ENCODE measurements at regions not wholly inside any gene's neighbourhood (a gene's known extent, or its start where the extent isn't known, plus 50 kb on each side); places are given as distances from the start of the nearest gene placed in this dataset.

- CTCF ChIA-PET (ENCODE audit: partially characterized antibody): no interaction called here
- no peaks in the 10 kb centered on the region for H3K9me3 ChIP-seq (ENCODE audit: control insufficient read depth in 1 of 2, low read length in 2 of 2)
- no peak for DNase-seq
These were observed 1632.6 kb downstream of the SUCLG1 start for GRCh38 chr2:82826437-82826836.

GRCh38 chr2:82825410-82826090 is 1633.5 kb downstream of the SUCLG1 start:
- H3K4me3 Mint-ChIP-seq: no peak overlapping the region
- no peaks in the 10 kb centered on the region for H3K27me3 ChIP-seq (ENCODE audit: insufficient read depth, low read length)
- no peak overlapping the region for H3K27ac ChIP-seq (ENCODE audit: low read depth, low read length)
- peaks cover 0 to 8% (median 5%) of the 10 kb centered on the region in 8 donors for H3K9me3 Mint-ChIP-seq
- no peaks in the 10 kb centered on the region for H3K36me3 ChIP-seq (ENCODE audit: insufficient read depth, low read length)
- no peaks in the 10 kb centered on the region for H3K27me3 Mint-ChIP-seq
- ChIA-PET CTCF (ENCODE audit: partially characterized antibody) (no interaction called here), POLR2A (ENCODE audit: partially characterized antibody) (no interaction called here)
- H3K9me3 ChIP-seq (ENCODE audit: control insufficient read depth in 1 of 2, low read length in 2 of 2): no peaks in the 10 kb centered on the region
- no peak for DNase-seq
- H3K4me1 ChIP-seq (ENCODE audit: insufficient read depth, low read length): no peaks in the 10 kb centered on the region
- H3K4me1 Mint-ChIP-seq: no peaks in the 10 kb centered on the region
- H3K4me3 ChIP-seq (ENCODE audit: low read length in 2 of 2): no peak overlapping the region
- H3K36me3 Mint-ChIP-seq: no peaks in the 10 kb centered on the region
- intact Hi-C loops (cut with micrococcal nuclease): no loop called here
- H3K27ac Mint-ChIP-seq: no peak overlapping the region

More at GRCh38 chr2:82826437-82826836, 1632.6 kb downstream of the SUCLG1 start:
- H3K4me1 Mint-ChIP-seq: no peaks in the 10 kb centered on the region
- Histone ChIP-seq H3K27me3 (ENCODE audit: insufficient read depth, low read length) (no peaks in the 10 kb centered on the region), H3K4me3 (ENCODE audit: low read length in 2 of 2) (no peak overlapping the region), H3K36me3 (ENCODE audit: insufficient read depth, low read length) (no peaks in the 10 kb centered on the region), H3K4me1 (ENCODE audit: insufficient read depth, low read length) (no peaks in the 10 kb centered on the region), H3K27ac (ENCODE audit: low read depth, low read length) (no peak overlapping the region)
- H3K9me3 Mint-ChIP-seq: peaks cover 0 to 14% (median 5%) of the 10 kb centered on the region in 8 donors
- H3K27me3 Mint-ChIP-seq: no peaks in the 10 kb centered on the region
- no peaks in the 10 kb centered on the region for H3K36me3 Mint-ChIP-seq
- POLR2A ChIA-PET (ENCODE audit: partially characterized antibody): no interaction called here
- no peak overlapping the region for H3K4me3 Mint-ChIP-seq
- H3K27ac Mint-ChIP-seq: no peak overlapping the region
- intact Hi-C loops (cut with micrococcal nuclease): no loop called here

GRCh38 chr2:82823892-82824291 is 1635.2 kb downstream of the SUCLG1 start:
- intact Hi-C loops (cut with micrococcal nuclease): no loop called here
- DNase-seq: no peak
- ChIA-PET CTCF (ENCODE audit: partially characterized antibody) (no interaction called here), POLR2A (ENCODE audit: partially characterized antibody) (no interaction called here)
- Mint-ChIP-seq H3K36me3 (no peaks in the 10 kb centered on the region), H3K4me1 (no peaks in the 10 kb centered on the region), H3K27ac (no peak overlapping the region), H3K27me3 (no peaks in the 10 kb centered on the region), H3K4me3 (no peak overlapping the region), H3K9me3 (peaks cover 0 to 10% (median 5%) of the 10 kb centered on the region in 8 donors)
- no peaks in the 10 kb centered on the region for H3K9me3 ChIP-seq (ENCODE audit: control insufficient read depth in 1 of 2, low read length in 2 of 2)
- no peak overlapping the region for H3K27ac ChIP-seq (ENCODE audit: low read depth, low read length)
- H3K4me1 ChIP-seq (ENCODE audit: insufficient read depth, low read length): no peaks in the 10 kb centered on the region
- H3K4me3 ChIP-seq (ENCODE audit: low read length in 2 of 2): no peak overlapping the region
- no peaks in the 10 kb centered on the region for H3K27me3 ChIP-seq (ENCODE audit: insufficient read depth, low read length)
- H3K36me3 ChIP-seq (ENCODE audit: insufficient read depth, low read length): no peaks in the 10 kb centered on the region

- Mint-ChIP-seq H3K4me1 (no peaks in the 10 kb centered on the region), H3K4me3 (peak overlapping the region in 1 of 8 donors; percentile 12), H3K27me3 (no peaks in the 10 kb centered on the region), H3K27ac (no peak overlapping the region), H3K9me3 (peaks cover 0 to 3% (median under 1%) of the 10 kb centered on the region in 8 donors), H3K36me3 (no peaks in the 10 kb centered on the region)
- no peaks in the 10 kb centered on the region for H3K4me1 ChIP-seq (ENCODE audit: insufficient read depth, low read length)
- DNase-seq: no peak
- H3K36me3 ChIP-seq (ENCODE audit: insufficient read depth, low read length): no peaks in the 10 kb centered on the region
- no peak overlapping the region for H3K4me3 ChIP-seq (ENCODE audit: low read length in 2 of 2)
- ChIA-PET POLR2A (ENCODE audit: partially characterized antibody) (no interaction called here), CTCF (ENCODE audit: partially characterized antibody) (no interaction called here)
- no peaks in the 10 kb centered on the region for H3K27me3 ChIP-seq (ENCODE audit: insufficient read depth, low read length)
- intact Hi-C loops (cut with micrococcal nuclease): no loop called here
- no peak overlapping the region for H3K27ac ChIP-seq (ENCODE audit: low read depth, low read length)
- H3K9me3 ChIP-seq (ENCODE audit: control insufficient read depth in 1 of 2, low read length in 2 of 2): no peaks in the 10 kb centered on the region
These were observed 1639.1 kb downstream of the SUCLG1 start for GRCh38 chr2:82819951-82820350.

- no peak for DNase-seq
- Histone ChIP-seq H3K27me3 (ENCODE audit: insufficient read depth, low read length) (no peaks in the 10 kb centered on the region), H3K36me3 (ENCODE audit: insufficient read depth, low read length) (no peaks in the 10 kb centered on the region), H3K4me3 (ENCODE audit: low read length in 2 of 2) (no peak overlapping the region), H3K27ac (ENCODE audit: low read depth, low read length) (no peak overlapping the region), H3K4me1 (ENCODE audit: insufficient read depth, low read length) (no peaks in the 10 kb centered on the region), H3K9me3 (ENCODE audit: control insufficient read depth in 1 of 2, low read length in 2 of 2) (no peaks in the 10 kb centered on the region)
- no peaks in the 10 kb centered on the region for H3K36me3 Mint-ChIP-seq
- ChIA-PET POLR2A (ENCODE audit: partially characterized antibody) (no interaction called here), CTCF (ENCODE audit: partially characterized antibody) (interaction anchor here (0.6 kb wide), 1 partner anchor 266 kb away, joined by 3 read pairs; no protein-coding TSS in a partner anchor)
- no peaks in the 10 kb centered on the region for H3K27me3 Mint-ChIP-seq
- H3K4me1 Mint-ChIP-seq: no peaks in the 10 kb centered on the region
- H3K27ac Mint-ChIP-seq: no peak overlapping the region
- no peak overlapping the region for H3K4me3 Mint-ChIP-seq
- intact Hi-C loops (cut with micrococcal nuclease): no loop called here
- H3K9me3 Mint-ChIP-seq: peaks cover 0 to 2% (median 0%) of the 10 kb centered on the region in 8 donors
These were observed 1644.9 kb downstream of the SUCLG1 start for GRCh38 chr2:82814146-82814545.

GRCh38 chr2:82811946-82812345 is 1647.1 kb downstream of the SUCLG1 start:
- Mint-ChIP-seq H3K27me3 (no peaks in the 10 kb centered on the region), H3K27ac (no peak overlapping the region), H3K4me1 (no peaks in the 10 kb centered on the region), H3K4me3 (no peak overlapping the region), H3K9me3 (peaks cover 0 to 6% (median 3%) of the 10 kb centered on the region in 8 donors), H3K36me3 (no peaks in the 10 kb centered on the region)
- no peak overlapping the region for H3K4me3 ChIP-seq (ENCODE audit: low read length in 2 of 2)
- ChIA-PET POLR2A (ENCODE audit: partially characterized antibody) (no interaction called here), CTCF (ENCODE audit: partially characterized antibody) (no interaction called here)
- H3K27ac ChIP-seq (ENCODE audit: low read depth, low read length): no peak overlapping the region
- no peaks in the 10 kb centered on the region for H3K9me3 ChIP-seq (ENCODE audit: control insufficient read depth in 1 of 2, low read length in 2 of 2)
- no peak for DNase-seq
- no peaks in the 10 kb centered on the region for H3K36me3 ChIP-seq (ENCODE audit: insufficient read depth, low read length)
- H3K4me1 ChIP-seq (ENCODE audit: insufficient read depth, low read length): no peaks in the 10 kb centered on the region
- no peaks in the 10 kb centered on the region for H3K27me3 ChIP-seq (ENCODE audit: insufficient read depth, low read length)
- intact Hi-C loops (cut with micrococcal nuclease): no loop called here

- H3K4me1 ChIP-seq (ENCODE audit: insufficient read depth, low read length): no peaks in the 10 kb centered on the region
- POLR2A ChIA-PET (ENCODE audit: partially characterized antibody): no interaction called here
- DNase-seq: no peak
These were observed 1655.8 kb downstream of the SUCLG1 start for GRCh38 chr2:82803307-82803706.

More at GRCh38 chr2:82803307-82803706, 1655.8 kb downstream of the SUCLG1 start:
- Mint-ChIP-seq H3K27me3 (no peaks in the 10 kb centered on the region), H3K4me3 (no peak overlapping the region), H3K4me1 (no peaks in the 10 kb centered on the region), H3K9me3 (peaks cover 2 to 36% (median 27%) of the 10 kb centered on the region in 8 donors), H3K36me3 (no peaks in the 10 kb centered on the region), H3K27ac (no peak overlapping the region)
- no peaks in the 10 kb centered on the region for H3K27me3 ChIP-seq (ENCODE audit: insufficient read depth, low read length)
- no peak overlapping the region for H3K27ac ChIP-seq (ENCODE audit: low read depth, low read length)
- H3K9me3 ChIP-seq (ENCODE audit: control insufficient read depth in 1 of 2, low read length in 2 of 2): peaks cover 0 to 7% of the 10 kb centered on the region in 2 donors
- intact Hi-C loops (cut with micrococcal nuclease): no loop called here
- H3K36me3 ChIP-seq (ENCODE audit: insufficient read depth, low read length): no peaks in the 10 kb centered on the region
- H3K4me3 ChIP-seq (ENCODE audit: low read length in 2 of 2): no peak overlapping the region
- CTCF ChIA-PET (ENCODE audit: partially characterized antibody): no interaction called here

Measured in CD4-positive, alpha-beta memory T cell (primary cell).